Mammary epithelial cell (primary cell): ENCODE measurements at regions not wholly inside any gene's neighbourhood (a gene's known extent, or its start where the extent isn't known, plus 50 kb on each side); places are given as distances from the start of the nearest gene placed in this dataset.

Experiments used
- CTCF ChIP-seq, 2 donors: IDR thresholded peaks in 1 of 2; conservative IDR thresholded peaks in 1 of 2; 2 replicates each; pipeline ENCODE4 v1.5.1; 2011 to 2012; ENCODE audit warnings: inconsistent platforms in 2 of 2, low read length in 2 of 2, mild to moderate bottlenecking in 2 of 2, control low read depth in 1 of 2, low read depth in 1 of 2; ENCODE audit not compliant: insufficient read depth in 1 of 2; ENCODE audit errors: extremely low read depth in 1 of 2
- EZH2 ChIP-seq: IDR thresholded peaks from 2 replicates; pipeline ENCODE4 v1.6.1; 2012; ENCODE audit warnings: low read length, inconsistent platforms, borderline replicate concordance

- TF ChIP-seq CTCF (conservative IDR thresholded peaks at IDR 0.05 in 1 of 2, IDR thresholded peaks at IDR 0.05 in 1 of 2; ENCODE audit: extremely low read depth in 1 of 2, insufficient read depth in 1 of 2, low read depth in 1 of 2, low read length in 2 of 2) (no peak), EZH2 (no peak)
Measured at GRCh38 chr3:78003090-78003489, 963.2 kb downstream of the ROBO2 start.
